HG02852 (cell line): ENCODE measurements at regions not wholly inside any gene's neighbourhood (a gene's known extent, or its start where the extent isn't known, plus 50 kb on each side); places are given as distances from the start of the nearest gene placed in this dataset.

Experiments used
- ATAC-seq: cut with Tn5 transposase; IDR thresholded peaks from one replicate; pipeline ENCODE4 v1.9.1; 2021; ENCODE audit warnings: mild to moderate bottlenecking, moderate library complexity; ENCODE audit not compliant: unreplicated experiment

DNA sequence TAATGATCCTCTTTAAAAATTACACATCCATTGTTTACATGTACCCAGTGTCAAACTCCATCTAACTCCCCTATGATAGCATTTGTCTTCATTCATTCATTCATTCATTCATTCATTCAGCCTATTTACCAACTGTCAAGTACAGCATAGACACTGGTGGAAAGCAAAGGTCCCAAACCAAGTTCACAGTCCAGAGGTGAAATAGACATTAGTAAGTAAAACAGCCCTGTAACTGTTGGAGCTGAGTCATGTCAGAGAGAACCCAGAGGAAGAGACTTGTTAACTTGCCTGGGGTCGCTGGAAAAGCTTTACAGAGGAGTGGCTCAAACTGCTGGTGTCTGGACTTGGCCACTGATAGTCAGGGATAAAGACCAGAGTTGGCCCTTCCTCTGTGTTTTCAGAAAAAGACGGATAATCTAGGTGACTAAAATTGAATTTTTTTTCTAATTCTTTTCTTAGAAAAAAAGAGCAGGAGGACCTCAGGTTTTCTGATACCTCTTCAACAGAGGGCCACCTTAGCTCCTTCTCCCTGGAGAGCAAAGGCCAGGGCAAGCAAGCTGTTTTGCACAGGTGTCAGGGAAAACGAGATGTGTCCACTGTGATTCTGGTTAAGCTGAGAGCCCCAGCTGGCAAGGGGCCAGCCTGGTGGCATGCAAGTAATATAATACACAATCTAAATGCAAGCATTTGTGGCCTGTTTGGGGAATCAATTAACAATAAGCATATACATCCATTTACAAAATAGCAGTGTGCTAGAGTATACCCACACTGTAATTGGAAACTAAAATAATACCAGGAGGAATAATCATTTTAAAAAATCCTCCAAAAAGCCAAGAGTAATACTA, 96.7 kb upstream of the SLC14A2 start:
- no peak for ATAC-seq

DNA sequence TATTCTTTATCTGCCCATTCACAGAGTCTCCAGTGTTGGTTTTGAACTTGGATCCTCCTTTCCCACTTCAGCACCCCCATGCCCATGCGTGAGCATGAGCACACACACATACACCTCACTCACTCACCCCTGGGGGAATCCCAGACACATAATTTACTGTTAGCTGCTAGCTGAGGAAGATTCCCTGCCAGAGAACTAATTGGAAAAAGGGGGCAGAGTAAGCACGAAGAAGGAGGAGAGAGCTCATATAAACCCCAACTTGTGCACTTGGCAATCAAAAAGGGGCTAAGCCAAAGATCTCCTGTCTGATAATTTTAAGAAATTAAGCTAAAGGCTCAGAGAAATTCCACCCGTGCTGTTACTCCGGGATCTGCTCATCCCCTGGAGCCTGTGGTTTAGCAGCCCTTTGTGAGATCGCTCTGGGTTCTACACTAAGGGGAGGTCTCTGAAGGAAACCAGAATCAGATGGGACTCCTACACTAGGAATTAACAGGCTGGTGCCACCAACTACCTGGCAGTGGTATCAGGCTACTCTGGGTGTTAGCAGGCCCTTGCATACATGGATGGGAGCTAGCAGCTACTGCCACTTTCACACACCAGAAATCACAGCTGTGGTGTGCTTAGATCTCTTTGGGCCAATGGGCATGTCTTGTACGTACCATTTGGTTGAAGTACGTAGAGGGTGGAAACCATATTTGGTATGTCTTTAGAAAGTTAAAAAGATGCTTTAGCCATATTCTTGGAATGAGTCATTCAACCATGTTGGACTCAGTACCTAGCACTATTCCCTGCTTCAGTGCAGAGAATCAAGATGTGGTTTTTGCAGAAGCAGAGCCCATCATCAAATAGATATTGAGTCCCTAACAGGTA, 95.6 kb upstream of the SLC14A2 start:
- ATAC-seq = no peak

DNA sequence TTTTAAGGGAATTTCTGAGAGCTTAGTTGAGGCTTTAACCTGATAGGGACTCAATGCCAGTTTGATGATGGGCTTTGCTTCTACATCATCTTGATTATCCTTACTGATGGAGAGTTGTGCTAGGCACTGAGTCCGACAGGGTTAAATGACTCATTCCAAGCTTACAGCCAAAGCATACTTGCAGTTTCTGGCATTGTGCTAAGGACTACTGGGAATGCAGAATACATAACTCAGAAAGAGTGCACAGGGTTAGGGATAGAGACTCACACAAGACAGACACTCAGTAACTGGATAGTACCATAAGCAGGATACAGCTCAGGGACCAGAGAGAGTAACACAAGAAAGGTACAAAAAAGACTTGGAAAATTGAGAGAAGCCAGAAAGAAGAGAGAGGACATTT, 94.1 kb upstream of the SLC14A2 start:
- no peak for ATAC-seq

DNA sequence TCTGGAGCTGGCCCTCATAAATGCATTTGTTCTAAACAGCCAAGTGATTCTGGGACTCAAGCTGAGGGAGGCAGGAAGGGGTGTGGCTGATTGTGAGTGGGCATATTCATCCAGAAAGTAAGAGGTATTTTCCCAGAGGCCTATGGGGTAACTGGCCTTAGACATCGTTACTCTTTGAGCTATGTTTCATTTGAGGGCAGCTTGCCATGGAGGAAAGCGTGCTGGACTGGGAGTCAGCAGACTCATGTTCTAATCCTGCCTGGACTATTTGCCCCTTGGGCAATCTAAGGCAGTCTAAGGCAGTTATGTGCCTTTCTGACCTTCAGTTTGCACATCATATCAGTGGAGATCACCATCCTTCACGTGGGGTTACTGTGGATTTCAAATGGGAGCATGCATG, 93.5 kb upstream of the SLC14A2 start:
- peak; percentile 52 for ATAC-seq

DNA sequence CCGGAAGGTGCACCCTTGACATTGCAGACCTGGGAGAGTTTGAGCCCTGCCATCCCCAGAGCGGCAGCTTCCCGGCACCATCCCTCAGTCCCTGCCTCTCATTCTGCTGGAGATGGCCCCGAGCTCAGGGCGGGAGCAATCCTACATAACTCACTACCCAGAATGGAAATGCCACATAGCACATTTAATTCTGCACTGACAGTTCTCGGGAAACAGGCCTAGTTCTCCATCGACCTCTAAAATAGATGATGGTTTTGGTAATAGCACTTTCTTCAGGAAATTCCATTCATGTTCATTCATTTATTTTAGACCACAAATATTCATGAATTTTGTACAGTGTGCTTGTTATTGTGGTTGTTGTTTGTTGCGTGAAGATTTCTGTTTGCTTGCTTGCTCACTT, 92.9 kb upstream of the SLC14A2 start:
- no peak for ATAC-seq

DNA sequence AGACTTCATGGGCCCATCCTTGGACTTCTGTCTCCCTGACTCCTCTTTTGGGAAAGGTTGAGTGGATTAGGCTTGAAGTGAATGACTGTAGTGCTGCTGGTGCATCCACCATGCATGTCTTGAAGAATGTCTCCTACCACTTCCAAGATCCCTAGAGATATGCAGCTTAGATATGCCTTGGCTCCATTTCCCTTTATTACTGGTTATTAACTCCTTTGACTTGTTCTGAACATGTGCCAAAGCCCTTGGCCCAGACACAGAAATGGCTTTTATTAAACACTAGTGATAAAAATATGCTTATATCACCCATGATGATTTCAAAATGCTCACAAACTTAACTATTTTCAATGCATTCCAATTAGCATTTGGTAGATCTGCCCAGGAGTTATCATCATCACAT, 90.0 kb upstream of the SLC14A2 start:
- ATAC-seq = no peak

DNA sequence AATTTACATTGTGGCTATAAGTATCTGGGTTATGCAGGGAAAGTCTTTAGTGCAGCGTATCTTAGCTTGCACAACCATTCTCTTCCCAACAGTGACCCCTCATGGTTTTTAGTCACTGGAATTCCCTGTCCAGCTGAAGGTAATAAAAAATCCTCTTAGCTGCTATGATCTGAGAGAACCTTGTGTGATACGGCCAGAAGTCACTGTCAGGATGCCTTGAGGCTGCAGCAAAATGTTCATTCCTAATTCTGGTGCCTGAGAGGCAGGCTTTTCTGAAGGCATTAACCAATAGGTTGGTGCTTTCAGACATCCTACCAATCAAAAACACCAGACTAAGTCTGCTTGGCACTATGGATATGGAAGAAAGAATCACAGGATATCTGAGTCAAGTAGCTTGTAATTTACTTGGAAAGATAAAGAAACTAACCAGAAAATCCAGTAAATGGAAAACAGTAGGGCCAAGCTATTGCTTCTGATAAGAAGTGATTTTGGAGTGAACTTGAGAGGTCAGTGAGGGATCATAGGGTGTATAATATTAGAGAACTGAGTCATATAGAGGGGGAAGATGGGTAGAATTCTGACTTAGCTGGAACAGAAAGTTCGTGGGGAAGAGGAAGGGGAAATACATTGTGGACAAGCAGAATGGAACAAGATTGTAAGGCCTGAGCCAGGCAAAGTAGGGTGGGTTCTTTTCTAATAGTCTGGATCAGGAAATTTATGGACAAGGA, 89.0 kb upstream of the SLC14A2 start:
- no peak for ATAC-seq

DNA sequence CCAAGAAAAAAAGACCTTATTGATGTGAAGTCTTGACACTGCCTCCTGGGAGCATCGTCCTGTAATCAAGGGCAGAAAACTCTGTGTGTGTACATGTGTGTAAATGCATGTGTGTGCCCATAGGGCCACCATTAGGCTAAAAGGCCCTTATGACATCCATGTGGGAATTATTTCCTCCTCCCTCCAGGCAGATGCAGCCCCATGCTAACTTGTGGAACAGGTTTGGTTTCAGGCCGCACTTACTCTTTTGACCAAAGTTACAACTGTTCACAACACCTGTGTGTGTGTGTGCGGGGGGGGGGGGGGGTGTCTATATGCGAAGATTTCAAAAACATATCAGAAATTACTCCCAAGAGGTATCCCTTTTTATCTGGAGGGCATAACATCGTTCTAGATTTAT, 87.4 kb upstream of the SLC14A2 start:
- ATAC-seq = no peak

DNA sequence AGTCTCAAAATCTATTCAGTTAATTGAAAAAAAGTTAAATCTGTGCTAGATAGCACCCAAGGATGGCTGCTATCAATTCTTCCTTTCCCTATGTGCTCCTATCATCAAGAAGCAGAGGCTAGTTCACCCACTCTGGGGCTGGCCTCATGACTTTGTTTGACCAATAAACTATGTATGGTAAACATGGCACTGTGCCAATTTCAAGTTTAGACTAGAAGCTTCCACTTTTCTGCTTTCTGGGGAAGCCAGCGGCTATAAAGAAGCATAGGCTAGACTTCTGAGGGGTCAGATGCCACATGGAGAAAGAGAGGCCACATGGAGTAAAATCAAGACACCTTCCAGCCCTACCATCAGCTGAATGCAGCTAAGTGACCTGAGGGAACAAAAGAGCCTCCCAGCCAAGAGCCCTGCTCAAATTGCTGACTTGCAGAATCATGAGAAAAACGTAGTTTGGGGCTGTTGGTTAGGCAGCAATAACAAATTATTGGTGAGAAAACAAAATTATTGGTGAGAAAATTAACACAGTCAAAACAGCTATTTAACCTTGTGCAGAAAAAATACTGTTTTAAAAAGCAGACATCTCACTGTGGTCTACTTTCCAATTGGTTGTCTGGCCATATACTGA, 86.5 kb upstream of the SLC14A2 start:
- no peak for ATAC-seq

DNA sequence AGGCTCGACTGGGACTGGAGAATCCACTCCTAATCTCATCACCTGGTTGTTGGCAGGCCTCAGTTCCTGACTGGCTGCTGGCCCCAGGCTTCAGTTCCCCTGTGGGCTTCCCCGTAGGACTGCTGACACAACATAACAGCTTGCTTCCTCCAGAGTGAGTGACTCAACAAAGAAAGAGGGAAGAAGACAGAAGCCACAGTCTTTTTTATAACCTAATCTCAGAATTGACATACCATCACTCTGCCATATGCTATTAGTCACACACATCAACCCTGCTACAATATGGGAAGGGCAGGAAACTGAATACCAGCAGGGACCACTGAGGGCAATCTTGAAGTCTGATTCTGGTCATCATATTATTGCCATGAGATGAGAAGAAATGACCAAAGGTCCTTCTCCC, 76.8 kb upstream of the SLC14A2 start:
- ATAC-seq = no peak

DNA sequence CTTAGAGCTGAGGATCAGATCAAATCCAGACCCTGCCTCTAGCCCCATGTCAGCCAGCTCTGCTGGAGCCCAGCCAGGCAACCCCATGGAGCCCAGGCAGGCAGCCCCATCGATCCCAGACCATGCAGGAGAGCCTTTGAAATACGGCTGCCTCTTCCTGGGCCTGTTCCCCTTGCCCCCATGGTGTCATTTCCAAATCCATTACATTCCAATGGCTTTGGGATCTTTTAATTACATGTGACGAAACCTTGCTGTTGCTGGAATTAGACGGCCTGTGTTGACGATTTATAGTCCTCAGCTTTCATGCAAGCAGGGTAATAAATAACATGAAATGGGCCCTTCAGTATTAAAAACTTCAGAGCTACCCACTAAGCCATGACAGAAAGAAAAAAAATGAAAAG, 75.8 kb upstream of the SLC14A2 start:
- ATAC-seq = no peak

DNA sequence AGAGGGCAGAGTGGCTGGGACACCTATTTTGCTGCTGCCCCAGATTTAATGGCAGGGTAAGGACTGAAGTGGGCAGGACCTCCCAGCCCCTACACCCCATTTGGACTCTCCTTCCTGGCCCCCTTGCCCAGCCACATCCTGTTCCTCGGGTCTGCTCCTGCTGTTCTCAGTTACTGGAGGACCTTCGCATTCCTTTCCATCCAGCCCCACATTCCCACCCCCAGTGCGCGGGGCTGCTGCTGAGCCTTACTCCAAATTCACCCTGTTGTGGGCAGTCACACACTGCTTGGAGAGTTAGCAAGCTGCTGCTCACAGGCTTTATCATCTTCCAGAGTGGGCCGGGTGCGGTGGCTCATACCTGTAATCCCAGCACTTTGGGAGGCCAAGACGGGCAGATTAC, 75.2 kb upstream of the SLC14A2 start:
- ATAC-seq = no peak

DNA sequence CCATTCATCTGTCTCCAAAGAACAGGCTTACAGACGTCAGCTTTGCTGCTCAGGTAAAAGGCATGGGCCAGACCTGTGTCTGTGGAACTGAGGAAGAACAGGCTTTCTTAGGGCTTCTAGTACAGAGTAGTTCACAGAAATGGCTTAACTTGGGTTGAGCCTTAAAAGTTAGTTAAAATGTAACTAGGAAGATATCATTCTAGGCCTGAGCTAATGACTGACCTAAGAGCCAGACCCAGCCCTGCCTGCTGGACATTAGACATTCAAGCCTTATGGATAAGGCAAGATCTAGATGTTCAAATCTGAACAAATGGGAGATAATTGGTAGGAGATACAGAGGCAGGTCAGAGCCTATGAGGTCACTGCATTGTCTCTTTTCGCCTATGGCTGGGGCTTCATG, 73.9 kb upstream of the SLC14A2 start:
- ATAC-seq = no peak

DNA sequence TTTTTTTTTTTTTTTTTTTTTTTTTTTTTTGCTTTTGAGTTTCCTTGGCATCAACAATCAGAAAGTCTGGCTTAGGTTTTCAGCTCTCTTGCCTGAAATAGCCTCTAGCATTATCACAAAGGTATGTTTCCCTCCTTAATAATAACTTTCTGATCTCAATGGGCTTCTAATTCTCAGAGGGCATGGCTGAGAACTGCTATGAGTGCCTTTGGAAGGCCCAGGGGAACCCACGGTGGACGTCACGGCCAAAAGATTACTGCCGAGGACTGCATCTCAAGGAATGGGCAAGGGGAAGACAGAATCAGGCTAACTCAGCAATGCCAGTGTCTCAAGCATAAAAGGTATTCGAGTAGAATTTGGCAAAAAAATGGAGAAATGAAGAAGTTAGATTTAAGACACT, 73.2 kb upstream of the SLC14A2 start:
- no peak for ATAC-seq

DNA sequence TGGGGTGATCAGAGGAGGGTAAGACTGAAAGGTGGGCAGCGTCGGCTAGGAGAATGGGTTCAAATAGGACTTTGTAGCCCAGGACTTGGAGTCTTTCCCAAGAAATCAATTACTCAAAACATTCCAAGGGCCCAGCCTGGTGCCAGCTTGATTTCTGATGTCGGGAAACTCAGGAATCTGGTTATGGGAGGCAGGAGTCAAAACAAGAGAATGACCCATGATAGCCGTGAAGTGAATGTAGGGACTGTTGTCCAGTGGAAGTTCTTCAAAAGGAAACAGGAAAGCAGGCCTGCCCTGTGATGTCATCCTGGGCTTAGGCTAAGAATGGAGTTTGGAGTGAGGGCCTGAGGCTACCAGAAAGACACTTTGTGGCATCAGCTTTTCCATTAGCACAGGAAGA, 67.4 kb upstream of the SLC14A2 start:
- ATAC-seq = no peak

DNA sequence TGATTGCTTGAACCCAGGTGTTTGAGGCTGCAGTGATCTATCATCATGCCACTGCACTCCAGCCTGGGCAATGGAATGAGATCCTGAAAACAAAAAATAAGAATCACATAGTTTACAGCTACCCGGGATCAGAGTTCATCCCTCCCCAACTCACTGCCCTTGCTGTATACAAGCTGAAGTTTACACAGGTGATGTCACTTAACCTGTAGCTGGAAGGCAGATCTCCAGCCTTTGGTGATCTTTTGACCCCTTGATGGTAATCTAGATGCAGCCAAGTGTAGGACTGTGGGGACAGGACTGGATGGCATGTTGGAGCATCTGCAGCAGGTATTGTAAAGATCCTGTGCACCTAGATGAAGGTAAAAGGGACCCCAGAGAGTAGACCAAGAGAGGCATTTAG, 66.7 kb upstream of the SLC14A2 start:
- ATAC-seq = no peak

DNA sequence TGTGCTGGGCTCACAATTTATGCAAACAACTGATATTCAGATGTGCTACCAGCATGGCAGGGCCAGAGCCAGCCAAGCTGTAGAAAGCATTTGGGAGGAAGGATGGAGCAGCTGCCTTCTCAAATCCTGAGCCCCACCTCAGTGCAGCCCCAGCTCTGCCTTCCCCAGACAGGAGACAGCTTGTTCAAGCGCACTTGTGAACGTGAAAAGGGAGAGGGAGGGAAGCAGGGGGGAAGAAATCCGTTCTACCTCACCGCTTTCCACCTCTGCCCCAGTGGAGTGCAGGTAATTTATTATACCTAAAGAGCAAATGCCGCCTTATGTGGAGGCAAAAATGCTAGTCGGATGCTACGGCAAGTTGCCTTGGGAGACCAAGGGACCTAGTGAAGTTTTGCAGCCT, 66.0 kb upstream of the SLC14A2 start:
- ATAC-seq = no peak

DNA sequence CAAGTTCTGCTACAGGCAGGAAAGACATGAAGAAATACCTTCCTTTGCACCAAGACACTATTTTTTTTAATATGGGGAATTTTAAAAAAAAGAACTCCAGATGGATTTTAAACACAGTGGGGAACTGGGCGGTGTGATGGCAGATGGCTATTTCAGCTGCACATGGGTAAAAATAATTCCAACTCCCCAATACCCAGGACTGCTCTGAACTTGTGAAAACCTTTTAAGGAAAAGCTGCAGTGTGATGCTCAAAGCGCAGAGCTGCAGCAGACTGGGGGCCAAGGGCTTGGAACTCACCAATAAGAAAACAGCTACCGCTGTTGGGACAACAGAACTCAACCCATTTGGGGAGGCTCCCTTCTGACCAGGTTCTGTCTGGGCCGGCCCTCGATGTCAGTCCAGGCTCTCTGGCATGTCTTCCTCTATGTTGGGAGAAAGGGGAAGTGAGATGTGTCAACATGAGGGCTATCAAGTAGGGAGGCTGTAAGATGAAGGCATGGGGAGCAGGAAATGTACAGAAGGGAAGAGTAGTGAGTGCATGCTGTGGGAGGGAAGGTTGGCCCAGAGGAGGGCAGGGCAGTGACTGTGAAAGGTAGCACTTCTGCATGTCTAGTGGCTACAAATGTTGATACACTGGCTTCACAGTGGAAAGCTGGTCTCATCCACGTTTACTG, 64.0 kb upstream of the SLC14A2 start:
- ATAC-seq = no peak

DNA sequence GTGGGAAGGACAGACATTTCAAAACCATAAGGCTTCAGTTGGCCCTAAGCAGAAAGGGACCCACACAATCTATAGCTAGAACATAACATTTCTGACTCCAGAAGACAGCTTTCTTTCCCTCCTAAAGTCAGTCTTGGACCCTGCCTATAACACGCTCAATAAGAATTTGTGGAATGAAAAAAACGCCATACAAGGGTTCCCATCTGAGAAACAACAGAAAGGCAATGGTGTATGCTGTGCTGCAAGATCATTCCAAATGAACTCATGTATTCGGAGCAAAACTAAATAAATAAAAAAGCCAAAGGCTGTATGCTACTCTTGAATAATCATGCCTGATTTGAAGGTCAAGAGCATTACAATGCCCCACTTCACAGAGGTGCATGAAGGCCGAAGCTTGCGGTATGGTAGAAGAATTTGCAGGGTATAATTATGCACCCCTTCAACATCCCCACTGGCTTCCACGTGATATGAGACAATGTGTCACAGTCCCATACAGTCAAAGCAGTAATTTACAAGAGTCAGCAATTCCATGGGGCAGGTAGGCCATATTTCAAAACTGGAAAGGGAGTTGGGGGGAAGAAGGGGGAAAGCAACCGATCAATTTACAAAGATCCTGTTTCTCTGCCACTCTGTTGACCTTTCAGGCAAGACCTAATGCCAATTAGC, 61.4 kb upstream of the SLC14A2 start:
- ATAC-seq = no peak

DNA sequence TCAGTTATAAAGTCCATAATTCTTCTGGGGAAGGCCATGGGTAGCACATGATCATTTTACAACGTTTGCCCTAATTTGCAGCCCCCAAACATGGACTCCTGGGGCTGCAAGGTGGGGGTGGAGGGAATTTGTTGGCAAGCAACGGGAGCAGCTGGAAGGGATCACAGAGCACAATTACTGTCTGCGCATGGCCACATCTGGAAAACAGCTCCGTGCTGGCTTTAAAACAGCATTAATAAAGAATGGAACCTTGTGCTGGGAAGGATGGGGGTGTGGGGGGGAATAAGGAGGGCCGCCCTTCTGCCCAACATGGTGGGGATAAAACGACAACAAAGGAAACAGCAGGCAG, 60.9 kb upstream of the SLC14A2 start:
- no peak for ATAC-seq
